ENCODE measurements at regions not wholly inside any gene's neighbourhood (a gene's known extent, or its start where the extent isn't known, plus 50 kb on each side); places are given as distances from the start of the nearest gene placed in this dataset.
A peak's percentile ranks its signal among the peaks of the same experiment; 100 is the strongest.

GRCh38 chr11:129290966-129291365 is 84.7 kb upstream of the BARX2 start:
- Mint-ChIP-seq H3K9me3 (no peaks in the 10 kb centered on the region), H3K36me3 (ENCODE audit: low read depth) (no peaks in the 10 kb centered on the region), H3K27me3 (ENCODE audit: low read depth, poor library complexity) (no peaks in the 10 kb centered on the region), H3K27ac (no peak overlapping the region), H3K4me3 (no peak overlapping the region), H3K4me1 (peaks cover 57% of the 10 kb centered on the region)
- no peak for DNase-seq
- no peak for TF ChIP-seq CTCF (IDR thresholded peaks at IDR 0.05)

DNA sequence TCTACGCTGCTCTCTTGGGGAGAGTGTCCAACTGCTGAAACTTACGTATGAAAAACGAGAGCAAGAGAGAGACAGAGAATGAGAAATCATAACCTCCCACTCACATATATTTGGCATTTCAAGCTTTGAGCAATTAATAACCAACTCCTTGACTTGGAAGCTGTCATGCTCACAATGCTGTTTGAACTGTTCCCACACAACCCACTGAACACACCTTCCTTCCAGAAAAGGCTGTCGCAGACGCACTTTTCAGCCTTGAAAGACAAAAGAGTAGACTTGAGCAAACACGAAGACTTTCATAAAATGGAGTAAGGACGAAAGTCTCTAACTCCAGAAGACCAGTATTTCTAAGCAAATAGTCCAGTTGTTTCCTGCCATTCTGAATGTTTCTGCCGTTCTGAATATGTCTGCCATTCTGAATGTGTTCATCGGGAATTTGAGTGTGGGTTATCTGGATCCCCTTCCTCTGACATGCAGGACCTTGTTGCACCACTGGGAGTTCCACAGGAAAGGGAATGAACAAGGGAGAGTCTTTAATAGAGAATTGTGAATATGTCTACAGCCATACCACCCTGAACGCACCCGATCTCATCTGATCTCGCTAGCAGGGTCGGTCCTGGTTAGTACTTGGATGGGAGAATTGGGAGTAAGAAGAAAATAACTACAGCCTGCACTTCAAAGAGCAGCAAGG is 86.2 kb upstream of the BARX2 start:
- TF ChIP-seq CTCF (IDR thresholded peaks at IDR 0.05) = no peak
- no peaks in the 10 kb centered on the region for H3K9me3 Mint-ChIP-seq
- H3K4me1 Mint-ChIP-seq = peaks cover 69% of the 10 kb centered on the region
- no peak for DNase-seq
- H3K27me3 Mint-ChIP-seq (ENCODE audit: low read depth, poor library complexity) = no peaks in the 10 kb centered on the region
- H3K4me3 Mint-ChIP-seq = no peak overlapping the region
- no peaks in the 10 kb centered on the region for H3K36me3 Mint-ChIP-seq (ENCODE audit: low read depth)
- H3K27ac Mint-ChIP-seq = no peak overlapping the region

DNA sequence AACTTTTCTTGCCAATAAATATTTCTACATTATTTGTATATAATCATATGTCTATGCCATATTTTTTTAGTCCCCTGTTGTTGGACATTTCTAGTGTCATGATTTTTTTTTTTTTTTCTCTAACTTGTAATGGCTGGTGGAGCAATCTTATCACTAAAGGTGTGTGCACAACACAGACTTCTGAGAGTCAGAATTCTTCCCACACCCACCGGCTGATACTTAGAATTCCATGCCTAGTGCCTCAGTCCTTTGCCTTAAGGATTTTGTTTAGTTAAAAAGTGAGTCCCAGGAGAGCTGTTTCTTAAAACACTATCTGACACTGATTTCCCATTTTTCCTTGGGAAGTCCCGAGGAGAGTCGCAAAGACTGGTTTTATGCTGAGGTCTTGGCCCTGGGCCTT is 87.7 kb upstream of the BARX2 start:
- Mint-ChIP-seq H3K27ac (peak overlapping the region; percentile 62), H3K4me3 (no peak overlapping the region), H3K4me1 (peaks cover 78% of the 10 kb centered on the region), H3K27me3 (ENCODE audit: low read depth, poor library complexity) (no peaks in the 10 kb centered on the region), H3K36me3 (ENCODE audit: low read depth) (no peaks in the 10 kb centered on the region), H3K9me3 (no peaks in the 10 kb centered on the region)
- TF ChIP-seq CTCF (IDR thresholded peaks at IDR 0.05) = no peak
- DNase-seq = no peak

DNA sequence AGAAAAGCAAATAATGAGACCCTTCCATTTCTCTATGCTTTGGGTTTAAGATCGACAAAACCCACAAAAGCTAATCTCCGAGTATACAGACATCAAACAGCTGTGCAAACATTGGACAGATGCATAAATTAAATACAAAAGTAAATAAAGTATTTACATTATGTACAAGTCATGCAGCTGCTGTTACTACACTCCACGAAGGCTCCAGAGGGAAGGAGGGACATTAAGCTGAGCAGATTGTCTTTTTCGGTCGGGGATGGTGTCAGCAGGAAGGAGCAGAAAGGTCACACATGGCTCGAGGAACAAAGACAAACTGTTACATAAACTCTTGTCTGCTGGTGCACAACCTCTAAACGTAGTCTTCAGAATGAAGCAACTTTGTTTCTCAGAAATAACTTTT is 88.8 kb upstream of the BARX2 start:
- H3K9me3 Mint-ChIP-seq = no peaks in the 10 kb centered on the region
- no peaks in the 10 kb centered on the region for H3K27me3 Mint-ChIP-seq (ENCODE audit: low read depth, poor library complexity)
- H3K27ac Mint-ChIP-seq = peak overlapping the region; percentile 40
- peaks cover 82% of the 10 kb centered on the region for H3K4me1 Mint-ChIP-seq
- peak overlapping the region; percentile 26 for H3K4me3 Mint-ChIP-seq
- H3K36me3 Mint-ChIP-seq (ENCODE audit: low read depth) = no peaks in the 10 kb centered on the region
- no peak for TF ChIP-seq CTCF (IDR thresholded peaks at IDR 0.05)
- DNase-seq = no peak

DNA sequence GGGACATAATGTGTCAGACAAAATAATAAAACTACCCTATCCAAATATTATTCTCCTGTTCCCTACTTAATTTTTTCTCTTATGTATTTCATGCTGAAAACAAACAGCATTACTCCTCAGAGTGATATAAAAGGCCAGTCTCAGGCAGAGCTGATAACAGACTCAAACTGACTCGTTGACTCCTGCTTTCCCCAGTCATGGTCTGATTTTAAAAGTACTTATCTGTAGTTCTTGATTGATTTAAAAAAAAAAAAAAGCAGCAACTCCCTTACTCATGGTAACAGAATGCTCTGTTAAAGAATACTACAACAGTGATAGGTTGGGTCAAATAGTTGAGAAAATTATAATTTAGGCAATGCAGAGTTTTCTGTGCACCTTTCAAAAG is 90.3 kb upstream of the BARX2 start:
- H3K4me1 Mint-ChIP-seq = peaks cover 85% of the 10 kb centered on the region
- DNase-seq = no peak

More for the DNA sequence above, 90.3 kb upstream of the BARX2 start:
- no peaks in the 10 kb centered on the region for H3K36me3 Mint-ChIP-seq (ENCODE audit: low read depth)
- no peaks in the 10 kb centered on the region for H3K27me3 Mint-ChIP-seq (ENCODE audit: low read depth, poor library complexity)
- no peaks in the 10 kb centered on the region for H3K9me3 Mint-ChIP-seq
- H3K4me3 Mint-ChIP-seq = no peak overlapping the region
- TF ChIP-seq CTCF (IDR thresholded peaks at IDR 0.05) = no peak
- peak overlapping the region; percentile 89 for H3K27ac Mint-ChIP-seq

Measured in nephron progenitor cell (in vitro differentiated cells).